ENCODE measurements at regions not wholly inside any gene's neighbourhood (a gene's known extent, or its start where the extent isn't known, plus 50 kb on each side); places are given as distances from the start of the nearest gene placed in this dataset.

DNA sequence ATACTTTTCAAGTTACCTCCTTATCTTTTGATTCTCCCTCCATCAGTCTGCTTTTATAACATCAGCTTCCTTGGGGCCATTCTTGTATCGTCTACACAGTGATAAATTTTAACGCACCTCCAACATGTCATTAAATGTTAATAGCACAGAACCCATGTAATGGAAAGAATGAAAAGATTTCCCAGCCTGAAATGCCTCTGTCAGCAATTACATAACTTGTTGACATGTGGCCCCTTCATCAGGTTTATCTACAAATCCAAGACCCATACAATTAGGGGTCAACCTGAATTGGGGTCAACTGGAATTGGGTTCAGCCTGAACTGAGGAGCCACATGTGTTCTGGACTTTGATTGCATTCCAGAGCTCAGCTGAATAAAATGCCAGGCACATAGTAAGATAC lies 148.2 kb upstream of the KLF7 start:
- H3K36me3 Mint-ChIP-seq (ENCODE audit: low read depth, unreplicated experiment) = no peaks in the 10 kb centered on the region
- no peak overlapping the region for H3K4me3 Mint-ChIP-seq (ENCODE audit: unreplicated experiment)
- DNase-seq (ENCODE audit: low spot score) = no peak
- TF ChIP-seq, protein P1, sequence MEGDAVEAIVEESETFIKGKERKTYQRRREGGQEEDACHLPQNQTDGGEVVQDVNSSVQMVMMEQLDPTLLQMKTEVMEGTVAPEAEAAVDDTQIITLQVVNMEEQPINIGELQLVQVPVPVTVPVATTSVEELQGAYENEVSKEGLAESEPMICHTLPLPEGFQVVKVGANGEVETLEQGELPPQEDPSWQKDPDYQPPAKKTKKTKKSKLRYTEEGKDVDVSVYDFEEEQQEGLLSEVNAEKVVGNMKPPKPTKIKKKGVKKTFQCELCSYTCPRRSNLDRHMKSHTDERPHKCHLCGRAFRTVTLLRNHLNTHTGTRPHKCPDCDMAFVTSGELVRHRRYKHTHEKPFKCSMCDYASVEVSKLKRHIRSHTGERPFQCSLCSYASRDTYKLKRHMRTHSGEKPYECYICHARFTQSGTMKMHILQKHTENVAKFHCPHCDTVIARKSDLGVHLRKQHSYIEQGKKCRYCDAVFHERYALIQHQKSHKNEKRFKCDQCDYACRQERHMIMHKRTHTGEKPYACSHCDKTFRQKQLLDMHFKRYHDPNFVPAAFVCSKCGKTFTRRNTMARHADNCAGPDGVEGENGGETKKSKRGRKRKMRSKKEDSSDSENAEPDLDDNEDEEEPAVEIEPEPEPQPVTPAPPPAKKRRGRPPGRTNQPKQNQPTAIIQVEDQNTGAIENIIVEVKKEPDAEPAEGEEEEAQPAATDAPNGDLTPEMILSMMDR (IDR thresholded peaks at IDR 0.05; ENCODE audit: unreplicated experiment) = no peak
- peaks cover 4% of the 10 kb centered on the region for H3K27me3 Mint-ChIP-seq (ENCODE audit: unreplicated experiment)
- H3K4me1 Mint-ChIP-seq (ENCODE audit: unreplicated experiment) = peaks cover 3% of the 10 kb centered on the region
- no peaks in the 10 kb centered on the region for H3K9me3 Mint-ChIP-seq (ENCODE audit: unreplicated experiment)
- no peak overlapping the region for H3K27ac Mint-ChIP-seq (ENCODE audit: unreplicated experiment)

DNA sequence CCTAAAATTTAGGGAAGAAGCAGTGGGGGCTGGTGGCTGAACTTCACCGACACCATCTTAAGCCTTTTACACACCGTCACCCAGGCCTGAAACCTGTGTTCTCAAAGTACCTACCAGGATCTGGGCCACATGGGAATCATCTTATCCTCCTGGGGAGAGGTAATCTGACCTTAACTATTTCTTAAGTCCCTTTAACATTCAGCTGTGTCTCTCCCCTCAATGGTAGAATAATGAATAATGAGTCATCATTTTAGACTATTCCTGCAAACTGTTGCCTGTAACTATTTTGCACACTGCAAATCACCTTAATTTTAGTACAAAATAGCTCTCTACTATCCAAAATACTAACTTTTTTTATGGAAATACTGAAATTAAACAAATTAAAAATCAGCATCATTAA lies 149.4 kb upstream of the KLF7 start:
- H3K9me3 Mint-ChIP-seq (ENCODE audit: unreplicated experiment) = no peaks in the 10 kb centered on the region
- peaks cover 3% of the 10 kb centered on the region for H3K4me1 Mint-ChIP-seq (ENCODE audit: unreplicated experiment)
- H3K27me3 Mint-ChIP-seq (ENCODE audit: unreplicated experiment) = no peaks in the 10 kb centered on the region
- no peak for DNase-seq (ENCODE audit: low spot score)
- TF ChIP-seq, protein P1 (IDR thresholded peaks at IDR 0.05; ENCODE audit: unreplicated experiment) = no peak
- H3K27ac Mint-ChIP-seq (ENCODE audit: unreplicated experiment) = no peak overlapping the region
- H3K4me3 Mint-ChIP-seq (ENCODE audit: unreplicated experiment) = no peak overlapping the region
- H3K36me3 Mint-ChIP-seq (ENCODE audit: low read depth, unreplicated experiment) = no peaks in the 10 kb centered on the region

DNA sequence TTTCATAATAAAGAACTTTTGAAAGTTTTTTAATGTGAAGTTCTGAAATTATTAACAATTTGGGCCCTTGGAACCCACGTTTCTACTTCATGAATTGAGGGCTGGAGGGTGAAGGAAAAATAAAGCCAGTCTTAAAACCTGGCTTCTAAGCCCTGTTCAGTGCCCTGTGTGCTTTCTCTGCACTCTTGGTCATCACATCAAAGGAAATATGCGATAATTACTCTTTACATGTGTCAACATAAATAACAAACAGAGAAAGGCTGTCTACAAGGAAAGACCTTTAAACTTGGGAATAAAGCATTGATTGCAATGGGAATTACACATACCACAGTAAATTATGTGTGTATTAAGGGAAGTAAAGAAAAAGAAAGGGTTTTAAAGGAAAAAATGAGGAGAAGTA lies 150.7 kb upstream of the KLF7 start:
- H3K4me1 Mint-ChIP-seq (ENCODE audit: unreplicated experiment) = no peaks in the 10 kb centered on the region

GRCh38 chr2:207316906-207317305 lies 151.2 kb upstream of the KLF7 start:
- H3K9me3 Mint-ChIP-seq (ENCODE audit: unreplicated experiment) = no peaks in the 10 kb centered on the region
- H3K27ac Mint-ChIP-seq (ENCODE audit: unreplicated experiment) = no peak overlapping the region
- H3K4me1 Mint-ChIP-seq (ENCODE audit: unreplicated experiment) = no peaks in the 10 kb centered on the region
- H3K36me3 Mint-ChIP-seq (ENCODE audit: low read depth, unreplicated experiment) = no peaks in the 10 kb centered on the region
- H3K4me3 Mint-ChIP-seq (ENCODE audit: unreplicated experiment) = no peak overlapping the region
- no peaks in the 10 kb centered on the region for H3K27me3 Mint-ChIP-seq (ENCODE audit: unreplicated experiment)
- TF ChIP-seq, protein P1 (IDR thresholded peaks at IDR 0.05; ENCODE audit: unreplicated experiment) = no peak
- DNase-seq (ENCODE audit: low spot score) = no peak

More for the DNA sequence above, 150.7 kb upstream of the KLF7 start:
- Mint-ChIP-seq H3K27ac (ENCODE audit: unreplicated experiment) (no peak overlapping the region), H3K36me3 (ENCODE audit: low read depth, unreplicated experiment) (no peaks in the 10 kb centered on the region), H3K4me3 (ENCODE audit: unreplicated experiment) (no peak overlapping the region), H3K9me3 (ENCODE audit: unreplicated experiment) (no peaks in the 10 kb centered on the region), H3K27me3 (ENCODE audit: unreplicated experiment) (no peaks in the 10 kb centered on the region)
- no peak for DNase-seq (ENCODE audit: low spot score)
- TF ChIP-seq, protein P1 (IDR thresholded peaks at IDR 0.05; ENCODE audit: unreplicated experiment) = no peak

- no peaks in the 10 kb centered on the region for H3K36me3 Mint-ChIP-seq (ENCODE audit: low read depth, unreplicated experiment)
- no peak overlapping the region for H3K4me3 Mint-ChIP-seq (ENCODE audit: unreplicated experiment)
- H3K27ac Mint-ChIP-seq (ENCODE audit: unreplicated experiment) = no peak overlapping the region
Observed at GRCh38 chr2:207317378-207317984, 151.7 kb upstream of the KLF7 start.

More at GRCh38 chr2:207317378-207317984, 151.7 kb upstream of the KLF7 start:
- DNase-seq (ENCODE audit: low spot score) = no peak
- Mint-ChIP-seq H3K4me1 (ENCODE audit: unreplicated experiment) (no peaks in the 10 kb centered on the region), H3K9me3 (ENCODE audit: unreplicated experiment) (no peaks in the 10 kb centered on the region), H3K27me3 (ENCODE audit: unreplicated experiment) (no peaks in the 10 kb centered on the region)
- TF ChIP-seq, protein P1 (IDR thresholded peaks at IDR 0.05; ENCODE audit: unreplicated experiment) = no peak
